ENCODE measurements at regions not wholly inside any gene's neighbourhood (a gene's known extent, or its start where the extent isn't known, plus 50 kb on each side); places are given as distances from the start of the nearest gene placed in this dataset.

GRCh38 chr16:7967996-7968509, 622.3 kb downstream of the TMEM114 start:
- Histone ChIP-seq H3K4me3 (no peak overlapping the region), H3K4me1 (no peaks in the 10 kb centered on the region), H3K36me3 (no peaks in the 10 kb centered on the region), H3K27me3 (no peaks in the 10 kb centered on the region), H3K27ac (no peak overlapping the region), H3K9me3 (no peaks in the 10 kb centered on the region)
- no peak for TF ChIP-seq POLR2AphosphoS5 (IDR thresholded peaks at IDR 0.05; ENCODE audit: insufficient read depth in 1 of 2, low read depth in 1 of 2)
- no peak for TF ChIP-seq CTCF (IDR thresholded peaks at IDR 0.05)
- TF ChIP-seq POLR2A (IDR thresholded peaks at IDR 0.05), result no peak
- intact Hi-C loops (cut with DNase I), result no loop called here
- no peak for DNase-seq (ENCODE audit: extremely low spot score in 2 of 2)

GRCh38 chr16:7964744-7965143, 625.6 kb downstream of the TMEM114 start:
- H3K27me3 ChIP-seq, result no peaks in the 10 kb centered on the region
- intact Hi-C loops (cut with DNase I), result no loop called here
- H3K27ac ChIP-seq, result no peak overlapping the region
- H3K36me3 ChIP-seq, result no peaks in the 10 kb centered on the region
- H3K4me1 ChIP-seq, result no peaks in the 10 kb centered on the region
- no peak overlapping the region for H3K4me3 ChIP-seq
- DNase-seq (ENCODE audit: extremely low spot score in 2 of 2), result no peak
- TF ChIP-seq CTCF (IDR thresholded peaks at IDR 0.05) (no peak), POLR2AphosphoS5 (IDR thresholded peaks at IDR 0.05; ENCODE audit: insufficient read depth in 1 of 2, low read depth in 1 of 2) (no peak), POLR2A (IDR thresholded peaks at IDR 0.05) (no peak)
- no peaks in the 10 kb centered on the region for H3K9me3 ChIP-seq

- no peak for DNase-seq (ENCODE audit: extremely low spot score in 2 of 2)
- Histone ChIP-seq H3K27ac (no peak overlapping the region), H3K9me3 (no peaks in the 10 kb centered on the region), H3K4me1 (no peaks in the 10 kb centered on the region), H3K27me3 (no peaks in the 10 kb centered on the region), H3K4me3 (no peak overlapping the region), H3K36me3 (no peaks in the 10 kb centered on the region)
- intact Hi-C loops (cut with DNase I), result no loop called here
- no peak for TF ChIP-seq CTCF (IDR thresholded peaks at IDR 0.05)
- no peak for TF ChIP-seq POLR2AphosphoS5 (IDR thresholded peaks at IDR 0.05; ENCODE audit: insufficient read depth in 1 of 2, low read depth in 1 of 2)
- no peak for TF ChIP-seq POLR2A (IDR thresholded peaks at IDR 0.05)
These were observed 626.1 kb downstream of the TMEM114 start for GRCh38 chr16:7964167-7964566.

GRCh38 chr16:7962091-7962879, 628.0 kb downstream of the TMEM114 start:
- no peak for TF ChIP-seq CTCF (IDR thresholded peaks at IDR 0.05)
- TF ChIP-seq POLR2AphosphoS5 (IDR thresholded peaks at IDR 0.05; ENCODE audit: insufficient read depth in 1 of 2, low read depth in 1 of 2), result no peak
- no peak for TF ChIP-seq POLR2A (IDR thresholded peaks at IDR 0.05)
- DNase-seq (ENCODE audit: extremely low spot score in 2 of 2), result no peak
- Histone ChIP-seq H3K4me1 (no peaks in the 10 kb centered on the region), H3K4me3 (no peak overlapping the region), H3K27ac (no peak overlapping the region), H3K9me3 (no peaks in the 10 kb centered on the region), H3K36me3 (no peaks in the 10 kb centered on the region), H3K27me3 (no peaks in the 10 kb centered on the region)
- intact Hi-C loops (cut with DNase I), result no loop called here

GRCh38 chr16:7957151-7957550, 624.5 kb downstream of the RBFOX1 start:
- no peaks in the 10 kb centered on the region for H3K9me3 ChIP-seq
- H3K4me1 ChIP-seq, result no peaks in the 10 kb centered on the region
- TF ChIP-seq POLR2A (IDR thresholded peaks at IDR 0.05) (no peak), POLR2AphosphoS5 (IDR thresholded peaks at IDR 0.05; ENCODE audit: insufficient read depth in 1 of 2, low read depth in 1 of 2) (no peak), CTCF (IDR thresholded peaks at IDR 0.05) (no peak)
- intact Hi-C loops (cut with DNase I), result no loop called here
- no peak overlapping the region for H3K4me3 ChIP-seq
- DNase-seq (ENCODE audit: extremely low spot score in 2 of 2), result no peak
- no peak overlapping the region for H3K27ac ChIP-seq
- H3K27me3 ChIP-seq, result no peaks in the 10 kb centered on the region
- H3K36me3 ChIP-seq, result no peaks in the 10 kb centered on the region

Measured in vagina (tissue), 2 donors.